Bronchial epithelial cell (primary cell): ENCODE measurements at regions not wholly inside any gene's neighbourhood (a gene's known extent, or its start where the extent isn't known, plus 50 kb on each side); places are given as distances from the start of the nearest gene placed in this dataset.
A peak's percentile ranks its signal among the peaks of the same experiment; 100 is the strongest.

Experiments used
- DNase-seq: peaks from one replicate; pipeline ENCODE4 v3.0.0-alpha.2; 2010; ENCODE audit warnings: low read depth
- FAIRE-seq: peaks from 2 replicates; lab custom pipeline; 2011; peaks lifted over from hg19 to GRCh38; lab: Jason Lieb, UNC
- H3K27me3 ChIP-seq: 2 replicates; pipeline ENCODE4 v1.5.1; 2011; ENCODE audit warnings: low read length; ENCODE audit not compliant: control insufficient read depth, insufficient read depth
- H3K36me3 ChIP-seq: 2 replicates; pipeline ENCODE4 v1.5.1; 2011; ENCODE audit warnings: low read length; ENCODE audit not compliant: control insufficient read depth, insufficient read depth
- H3K4me3 ChIP-seq: 2 replicates; pipeline ENCODE4 v1.5.1; 2011; ENCODE audit warnings: mild to moderate bottlenecking, low read depth, low read length, control low read depth
- CTCF ChIP-seq: IDR thresholded peaks from 2 replicates; pipeline ENCODE4 v1.5.1; 2011; ENCODE audit warnings: mild to moderate bottlenecking, moderate library complexity, low read length, control low read depth, inconsistent platforms; ENCODE audit not compliant: insufficient read depth, severe bottlenecking

GRCh38 chr6:104638841-104639290 is 220.9 kb downstream of the HACE1 start:
- H3K27me3 ChIP-seq: no peaks in the 10 kb centered on the region
- TF ChIP-seq CTCF: no peak
- H3K36me3 ChIP-seq: no peaks in the 10 kb centered on the region
- DNase-seq (no peak), FAIRE-seq (no peak)
- H3K4me3 ChIP-seq: no peak overlapping the region

- FAIRE-seq (no peak), DNase-seq (peak; percentile 59)
- Histone ChIP-seq H3K27me3 (no peaks in the 10 kb centered on the region), H3K4me3 (no peak overlapping the region), H3K36me3 (no peaks in the 10 kb centered on the region)
- TF ChIP-seq CTCF: no peak
Measured at GRCh38 chr6:104633125-104633524, 226.6 kb downstream of the HACE1 start.

GRCh38 chr6:104632588-104632987 is 227.1 kb downstream of the HACE1 start:
- no peaks in the 10 kb centered on the region for H3K36me3 ChIP-seq
- no peak overlapping the region for H3K4me3 ChIP-seq
- TF ChIP-seq CTCF: no peak
- FAIRE-seq (no peak), DNase-seq (no peak)
- H3K27me3 ChIP-seq: no peaks in the 10 kb centered on the region

- TF ChIP-seq CTCF: no peak
- FAIRE-seq: no peak
- no peak overlapping the region for H3K4me3 ChIP-seq
- no peaks in the 10 kb centered on the region for H3K36me3 ChIP-seq
- no peak for DNase-seq
- H3K27me3 ChIP-seq: no peaks in the 10 kb centered on the region
Measured at GRCh38 chr6:104630955-104631354, 228.8 kb downstream of the HACE1 start.

GRCh38 chr6:104630522-104630921 is 229.2 kb downstream of the HACE1 start:
- Histone ChIP-seq H3K27me3 (no peaks in the 10 kb centered on the region), H3K36me3 (no peaks in the 10 kb centered on the region), H3K4me3 (no peak overlapping the region)
- no peak for TF ChIP-seq CTCF
- DNase-seq: no peak
- no peak for FAIRE-seq

- Histone ChIP-seq H3K36me3 (no peaks in the 10 kb centered on the region), H3K27me3 (no peaks in the 10 kb centered on the region), H3K4me3 (no peak overlapping the region)
- FAIRE-seq (no peak), DNase-seq (no peak)
- TF ChIP-seq CTCF: no peak
Measured at GRCh38 chr6:104629826-104630225, 229.9 kb downstream of the HACE1 start.
